Smooth muscle cell (in vitro differentiated cells): ENCODE measurements at regions not wholly inside any gene's neighbourhood (a gene's known extent, or its start where the extent isn't known, plus 50 kb on each side); places are given as distances from the start of the nearest gene placed in this dataset.

Source experiments
- DNase-seq: peaks from one replicate; lab custom pipeline; 2025; ENCODE audit not compliant: unreplicated experiment; lab: John Stamatoyannopoulos, UW
- H2AFZ ChIP-seq: fragments of 200-600 bp; sonication (generic); 2 replicates; pipeline ENCODE4 v1.6.0; 2016; ENCODE audit warnings: antibody characterized with exemption, low read depth, mild to moderate bottlenecking
- H3F3A ChIP-seq: fragments of 200-600 bp; sonication (generic); 2 replicates; pipeline ENCODE4 v1.6.0; 2017; ENCODE audit warnings: antibody characterized with exemption, low read depth
- H3K27ac ChIP-seq: fragments of 200-600 bp; sonication (generic); 2 replicates; pipeline ENCODE4 v1.5.1; 2016; ENCODE audit warnings: low read depth, mild to moderate bottlenecking
- H3K27me3 ChIP-seq: fragments of 200-600 bp; sonication (generic); 2 replicates; pipeline ENCODE4 v1.6.1; 2016; ENCODE audit warnings: low read depth, mild to moderate bottlenecking
- H3K36me3 ChIP-seq: fragments of 200-600 bp; sonication (generic); 2 replicates; pipeline ENCODE4 v1.5.1; 2016; ENCODE audit warnings: low read depth
- H3K4me1 ChIP-seq: fragments of 200-600 bp; sonication (generic); 2 replicates; pipeline ENCODE4 v1.5.1; 2016; ENCODE audit warnings: low read depth
- H3K4me2 ChIP-seq: fragments of 200-600 bp; sonication (generic); 2 replicates; pipeline ENCODE4 v1.6.0; 2016; ENCODE audit warnings: mild to moderate bottlenecking
- H3K4me3 ChIP-seq: fragments of 200-600 bp; sonication (generic); 2 replicates; pipeline ENCODE4 v1.5.1; 2016; ENCODE audit warnings: mild to moderate bottlenecking
- H3K79me2 ChIP-seq: fragments of 200-600 bp; sonication (generic); 2 replicates; pipeline ENCODE4 v1.6.0; 2016; ENCODE audit warnings: low read depth, mild to moderate bottlenecking
- H3K9ac ChIP-seq: fragments of 200-600 bp; sonication (generic); 2 replicates; pipeline ENCODE4 v1.6.0; 2016; ENCODE audit warnings: low read depth
- H3K9me3 ChIP-seq: fragments of 200-600 bp; sonication (generic); replicated peaks from 2 replicates; pipeline ENCODE4 v1.5.1; 2016; ENCODE audit warnings: low read depth
- H4K20me1 ChIP-seq: fragments of 200-600 bp; sonication (generic); 2 replicates; pipeline ENCODE4 v1.6.0; 2016; ENCODE audit warnings: low read depth
- CTCF ChIP-seq: fragments of 200-600 bp; sonication (generic); IDR thresholded peaks from 2 replicates; pipeline ENCODE4 v1.5.1; 2017; ENCODE audit warnings: borderline replicate concordance, mild to moderate bottlenecking, antibody characterized with exemption; ENCODE audit not compliant: insufficient read depth, poor library complexity, severe bottlenecking
- WGBS: methylation state at CpG from one replicate; pipeline ENCODE4 v1.1.7; 2016; ENCODE audit warnings: low lambda C conversion rate; 5-methylcytosine and 5-hydroxymethylcytosine counted together

GRCh38 chr1:244165021-244165420, 113.9 kb downstream of the ZBTB18 start:
- H2AFZ ChIP-seq = no peak overlapping the region
- no peaks in the 10 kb centered on the region for H4K20me1 ChIP-seq
- no peak for TF ChIP-seq CTCF
- no peaks in the 10 kb centered on the region for H3K79me2 ChIP-seq
- no peak overlapping the region for H3K27ac ChIP-seq
- H3K9me3 ChIP-seq = no peaks in the 10 kb centered on the region
- no peaks in the 10 kb centered on the region for H3K27me3 ChIP-seq
- H3K36me3 ChIP-seq = no peaks in the 10 kb centered on the region
- no peak for DNase-seq
- H3K4me2 ChIP-seq = no peak overlapping the region
- no peak overlapping the region for H3K4me3 ChIP-seq
- WGBS = 79% methylated on average over 3 of the region's 3 CpGs
- peaks cover 7% of the 10 kb centered on the region for H3F3A ChIP-seq
- H3K9ac ChIP-seq = no peak overlapping the region
- peaks cover 7% of the 10 kb centered on the region for H3K4me1 ChIP-seq

GRCh38 chr1:244165701-244166100, 114.6 kb downstream of the ZBTB18 start:
- no peak overlapping the region for H3K9ac ChIP-seq
- no peak for TF ChIP-seq CTCF
- peaks cover 7% of the 10 kb centered on the region for H3K4me1 ChIP-seq
- no peak overlapping the region for H2AFZ ChIP-seq
- no peaks in the 10 kb centered on the region for H3K27me3 ChIP-seq
- H3K4me3 ChIP-seq = no peak overlapping the region
- H3K27ac ChIP-seq = no peak overlapping the region
- H4K20me1 ChIP-seq = no peaks in the 10 kb centered on the region
- H3K4me2 ChIP-seq = no peak overlapping the region
- no peaks in the 10 kb centered on the region for H3K79me2 ChIP-seq
- DNase-seq = no peak
- H3K9me3 ChIP-seq = no peaks in the 10 kb centered on the region
- WGBS = 97% methylated on average over 2 of the region's 2 CpGs
- H3K36me3 ChIP-seq = no peaks in the 10 kb centered on the region
- peaks cover 7% of the 10 kb centered on the region for H3F3A ChIP-seq

GRCh38 chr1:244171241-244171985, 120.3 kb downstream of the ZBTB18 start:
- Histone ChIP-seq H3K9me3 (no peaks in the 10 kb centered on the region), H3K79me2 (no peaks in the 10 kb centered on the region), H3K4me3 (no peak overlapping the region), H3K9ac (no peak overlapping the region), H3K4me2 (no peak overlapping the region), H4K20me1 (no peaks in the 10 kb centered on the region), H3K27me3 (no peaks in the 10 kb centered on the region), H3K27ac (no peak overlapping the region), H3F3A (no peaks in the 10 kb centered on the region), H3K36me3 (no peaks in the 10 kb centered on the region), H3K4me1 (no peaks in the 10 kb centered on the region), H2AFZ (no peak overlapping the region)
- 88% methylated on average over 7 of the region's 7 CpGs for WGBS
- no peak for TF ChIP-seq CTCF
- DNase-seq = no peak

- Histone ChIP-seq H3K79me2 (no peaks in the 10 kb centered on the region), H3K36me3 (no peaks in the 10 kb centered on the region), H3K4me2 (no peak overlapping the region), H3K9me3 (no peaks in the 10 kb centered on the region), H3K4me3 (no peak overlapping the region), H3K27me3 (no peaks in the 10 kb centered on the region), H3K27ac (no peak overlapping the region), H4K20me1 (no peaks in the 10 kb centered on the region), H3F3A (no peaks in the 10 kb centered on the region), H3K9ac (no peak overlapping the region), H2AFZ (no peak overlapping the region), H3K4me1 (no peaks in the 10 kb centered on the region)
- TF ChIP-seq CTCF = no peak
- WGBS = 89% methylated on average over 4 of the region's 4 CpGs
- no peak for DNase-seq
These were observed 122.2 kb downstream of the ZBTB18 start for GRCh38 chr1:244173240-244173639.
